KOPT-K1 (cell line): ENCODE measurements at regions not wholly inside any gene's neighbourhood (a gene's known extent, or its start where the extent isn't known, plus 50 kb on each side); places are given as distances from the start of the nearest gene placed in this dataset.
"Not testable (repeated sequence)": the region's sequence is repeated elsewhere in the genome, so short reads cannot be mapped to it uniquely, and the experiment has no call there.

ENCODE experiments used
- H3K27ac ChIP-seq: fragments of 200-600 bp; sonication (generic); 2 replicates; pipeline ENCODE4 v1.5.1; 2016; ENCODE audit warnings: antibody characterized with exemption, mild to moderate bottlenecking, low read depth, low read length; ENCODE audit not compliant: poor library complexity, severe bottlenecking
- H3K36me3 ChIP-seq: fragments of 200-600 bp; sonication (generic); 2 replicates; pipeline ENCODE4 v1.5.1; 2017; ENCODE audit warnings: antibody characterized with exemption, mild to moderate bottlenecking, low read length, moderate library complexity; ENCODE audit not compliant: insufficient read depth
- H3K9me3 ChIP-seq: fragments of 200-600 bp; sonication (generic); 2 replicates; pipeline ENCODE4 v1.5.1; 2017; ENCODE audit warnings: antibody characterized with exemption, low read length, mild to moderate bottlenecking; ENCODE audit not compliant: insufficient read depth, poor library complexity, severe bottlenecking

DNA sequence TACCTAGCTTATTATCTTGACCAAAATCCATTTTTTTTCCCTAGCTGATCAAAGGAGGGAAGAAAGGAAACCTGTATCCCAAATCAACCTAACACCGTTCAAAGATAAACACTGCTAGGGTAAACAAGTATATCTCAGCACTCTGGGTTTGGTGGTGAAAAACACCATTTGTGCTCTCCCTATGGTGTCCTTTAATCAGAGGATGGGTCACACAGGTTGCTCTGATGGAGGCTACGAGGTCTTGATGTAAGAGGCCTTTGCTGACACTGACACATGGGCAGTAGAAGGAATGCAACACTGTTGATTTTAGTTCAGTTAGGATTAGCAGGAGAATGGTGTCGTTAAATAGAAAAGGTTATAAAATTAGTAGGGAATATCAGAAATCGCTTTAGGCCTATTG, 179.3 kb downstream of the HDGFL1 start:
- Histone ChIP-seq H3K36me3 (no peaks in the 10 kb centered on the region), H3K27ac (no peak overlapping the region), H3K9me3 (no peaks in the 10 kb centered on the region)

DNA sequence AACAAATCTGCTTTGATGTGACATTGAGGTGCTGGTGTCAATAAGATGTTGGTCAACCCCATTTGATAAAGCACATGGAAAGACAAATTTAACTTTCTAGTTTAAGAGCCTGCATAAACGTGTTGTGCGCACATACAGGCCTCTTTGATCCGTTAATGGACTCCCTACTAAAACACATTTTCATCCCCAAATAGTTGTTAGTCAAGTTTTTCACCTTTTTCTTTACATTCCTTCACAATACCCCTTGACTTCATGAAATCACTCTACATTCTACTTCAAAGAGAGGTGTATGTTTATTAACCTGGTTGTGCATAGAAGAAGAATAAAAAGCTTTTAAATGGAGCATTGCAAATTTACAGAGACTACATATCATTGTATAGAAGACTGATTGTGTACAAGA, 180.3 kb downstream of the HDGFL1 start:
- Histone ChIP-seq H3K27ac (no peak overlapping the region), H3K36me3 (no peaks in the 10 kb centered on the region), H3K9me3 (no peaks in the 10 kb centered on the region)

DNA sequence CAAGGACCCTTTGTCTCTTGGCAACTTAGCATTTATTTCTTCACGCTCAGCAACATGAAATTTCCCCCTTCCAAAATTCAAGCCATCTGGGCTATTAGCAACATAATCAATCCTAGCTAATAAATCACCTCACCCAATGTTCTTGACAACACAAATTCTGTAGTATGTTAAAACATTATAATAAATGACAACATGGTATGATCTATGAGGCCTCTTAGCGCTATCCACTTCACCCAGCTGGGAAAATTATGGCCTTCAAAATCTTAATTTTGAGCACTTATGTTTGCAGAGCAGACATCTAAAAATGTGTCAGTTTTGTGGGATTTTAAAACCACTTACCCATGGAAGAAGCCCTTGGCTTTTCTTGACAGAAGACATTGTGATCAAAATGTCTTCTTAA, 181.9 kb downstream of the HDGFL1 start:
- no peaks in the 10 kb centered on the region for H3K9me3 ChIP-seq
- no peak overlapping the region for H3K27ac ChIP-seq

DNA sequence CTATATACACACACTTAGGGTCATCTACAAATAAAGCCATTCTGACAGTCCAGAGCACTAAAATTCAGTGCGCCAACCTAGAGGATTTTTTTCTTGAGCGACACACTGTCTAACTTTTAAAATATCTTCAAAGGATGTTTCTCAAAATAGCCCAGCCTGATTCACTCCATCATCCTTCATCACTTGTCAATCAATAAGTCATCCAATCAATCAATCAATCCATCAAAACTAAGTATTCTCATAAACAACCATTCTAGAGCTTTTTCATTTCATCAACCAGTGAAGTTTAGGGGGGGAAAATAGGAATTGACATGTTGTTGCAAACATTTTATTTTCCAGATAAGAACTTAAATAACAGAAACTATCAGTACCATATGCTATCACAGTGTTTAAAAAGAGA, 183.2 kb downstream of the HDGFL1 start:
- Histone ChIP-seq H3K27ac (no peak overlapping the region), H3K36me3 (no peaks in the 10 kb centered on the region), H3K9me3 (no peaks in the 10 kb centered on the region)

More for the DNA sequence above, 181.9 kb downstream of the HDGFL1 start:
- no peaks in the 10 kb centered on the region for H3K36me3 ChIP-seq

DNA sequence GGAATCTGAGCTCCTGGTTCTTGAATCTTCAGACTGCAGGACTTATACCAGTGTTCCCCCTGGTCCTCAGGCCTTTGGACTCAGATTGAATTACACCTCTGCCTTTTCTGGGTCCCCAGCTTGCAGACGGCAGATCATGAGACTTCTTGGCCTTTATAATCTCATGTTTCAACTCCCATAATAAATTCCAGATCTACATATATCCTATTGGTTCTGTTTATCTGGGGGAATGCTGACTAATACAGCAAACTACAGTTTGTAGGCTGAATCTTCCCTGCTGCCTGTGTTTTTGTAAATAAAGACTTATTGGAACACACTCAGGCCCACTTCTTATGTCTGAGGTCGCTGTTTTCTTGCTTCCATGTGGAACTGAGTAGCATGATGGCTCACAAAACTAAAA, 184.7 kb downstream of the HDGFL1 start:
- H3K9me3 ChIP-seq = no peaks in the 10 kb centered on the region
- no peaks in the 10 kb centered on the region for H3K36me3 ChIP-seq
- no peak overlapping the region for H3K27ac ChIP-seq

DNA sequence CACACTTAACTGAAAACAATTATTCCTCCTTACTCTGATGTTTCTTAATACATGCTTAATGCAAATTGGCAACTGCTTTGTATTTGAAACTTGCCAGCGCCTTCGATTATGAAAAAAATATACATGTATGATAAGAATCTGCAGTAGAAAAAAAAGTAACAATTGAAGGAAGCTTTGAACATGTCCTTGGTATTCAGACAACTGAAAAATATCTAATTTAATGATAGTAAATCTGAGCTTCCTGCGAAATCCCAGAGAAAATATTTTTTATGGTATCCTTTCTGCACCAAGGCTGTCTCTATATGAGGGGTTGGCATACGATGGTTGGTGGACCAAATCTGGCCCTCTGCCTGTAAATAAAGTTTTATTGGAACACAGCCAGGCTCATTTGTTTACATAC, 186.2 kb downstream of the HDGFL1 start:
- H3K27ac ChIP-seq = no peak overlapping the region
- no peaks in the 10 kb centered on the region for H3K9me3 ChIP-seq
- H3K36me3 ChIP-seq = no peaks in the 10 kb centered on the region

DNA sequence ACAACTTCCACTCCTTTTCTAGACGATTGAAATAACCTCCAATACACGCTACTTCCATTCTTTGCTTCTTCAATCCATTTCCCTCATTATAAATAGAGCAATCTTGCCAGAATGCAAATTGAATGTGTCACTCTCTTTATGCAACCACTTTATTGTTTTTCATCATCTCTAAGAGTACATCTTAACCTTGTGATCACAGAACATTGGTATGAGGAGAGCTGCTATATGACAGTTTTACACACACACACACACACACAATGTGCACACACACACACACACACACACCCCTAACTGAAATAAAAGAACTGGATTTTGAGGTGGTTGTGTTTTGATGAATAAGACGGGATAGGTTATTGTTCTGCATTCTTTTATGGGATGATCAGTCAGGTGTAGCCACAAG, 187.0 kb downstream of the HDGFL1 start:
- H3K36me3 ChIP-seq = no peaks in the 10 kb centered on the region
- H3K27ac ChIP-seq = no peak overlapping the region
- no peaks in the 10 kb centered on the region for H3K9me3 ChIP-seq

DNA sequence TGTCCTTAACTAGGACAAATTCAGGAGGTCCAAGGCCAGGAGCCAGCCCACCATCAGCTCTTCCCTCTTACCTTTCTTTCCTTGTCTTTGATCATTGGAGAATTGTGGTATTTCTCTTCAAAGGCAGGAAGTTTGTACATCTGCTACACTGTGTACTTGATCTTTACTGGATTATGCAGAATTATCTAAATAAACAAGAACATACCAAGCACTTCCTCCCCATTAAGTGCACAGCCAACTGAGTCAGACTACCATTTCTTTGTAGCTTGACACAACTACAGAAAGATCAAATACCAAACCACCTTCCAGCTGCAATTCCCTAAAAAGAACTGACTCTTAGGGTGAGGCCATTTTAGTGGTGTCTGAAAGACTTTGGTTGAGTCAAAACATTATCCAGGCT, 195.1 kb downstream of the HDGFL1 start:
- Histone ChIP-seq H3K27ac (no peak overlapping the region), H3K9me3 (no peaks in the 10 kb centered on the region)

DNA sequence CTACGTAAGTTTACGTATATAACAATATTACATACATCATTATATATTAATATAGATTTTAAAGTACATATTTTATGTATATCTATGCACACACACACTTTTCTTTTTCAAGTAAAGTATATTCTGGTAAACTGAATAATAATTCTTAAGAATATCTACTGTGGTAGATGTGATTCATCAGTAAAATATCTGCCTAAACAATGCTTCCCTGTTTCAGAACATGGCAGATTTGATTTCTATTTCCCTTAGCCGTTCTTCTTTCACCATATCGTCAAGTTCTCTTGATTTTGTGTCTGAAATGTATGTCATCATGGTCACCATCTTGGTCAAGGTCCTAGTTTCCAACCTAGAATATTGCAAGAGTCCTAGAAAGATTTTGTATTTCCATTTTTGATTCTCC, 195.6 kb downstream of the HDGFL1 start:
- no peak overlapping the region for H3K27ac ChIP-seq
- no peaks in the 10 kb centered on the region for H3K9me3 ChIP-seq
- no peaks in the 10 kb centered on the region for H3K36me3 ChIP-seq

More for the DNA sequence above, 195.1 kb downstream of the HDGFL1 start:
- no peaks in the 10 kb centered on the region for H3K36me3 ChIP-seq

DNA sequence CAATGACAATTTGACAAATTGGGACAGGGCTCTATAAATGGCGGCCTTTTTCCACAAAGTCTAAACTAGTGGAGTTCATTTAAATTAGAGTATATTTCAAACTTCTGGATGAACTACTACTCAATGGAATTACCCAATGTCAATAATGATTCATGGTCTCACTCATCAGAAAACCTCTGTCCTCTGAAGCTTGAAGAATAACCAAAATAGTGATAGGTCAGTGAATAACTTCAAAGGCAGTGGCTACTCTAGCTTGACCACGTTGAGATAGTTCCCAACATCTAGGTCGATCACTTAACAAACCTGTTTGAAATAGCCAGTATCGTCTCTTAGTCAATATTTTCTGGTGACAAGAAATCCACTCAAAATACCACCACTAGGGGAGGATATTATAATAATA, 197.6 kb downstream of the HDGFL1 start:
- H3K36me3 ChIP-seq = no peaks in the 10 kb centered on the region
- H3K9me3 ChIP-seq = no peaks in the 10 kb centered on the region
- H3K27ac ChIP-seq = no peak overlapping the region

DNA sequence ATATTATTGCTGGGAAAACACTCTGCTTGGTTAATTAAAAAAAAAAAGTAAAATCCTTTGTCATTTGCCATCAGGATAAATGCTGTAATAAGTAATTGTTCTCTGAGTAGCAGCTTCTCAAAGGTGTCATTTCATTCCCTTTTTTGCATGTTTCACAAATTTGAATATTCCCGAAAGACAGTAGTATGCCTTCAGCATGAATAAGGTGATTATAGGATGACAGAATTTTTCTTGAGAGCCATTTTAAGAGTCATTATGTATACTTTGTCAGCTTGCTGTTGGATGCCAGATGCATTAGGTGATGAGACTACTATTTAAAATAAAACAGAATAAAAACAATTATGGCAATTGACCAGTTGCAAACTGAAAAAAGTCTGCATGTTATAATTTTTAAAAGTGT, 200.7 kb downstream of the HDGFL1 start:
- Histone ChIP-seq H3K9me3 (no peaks in the 10 kb centered on the region), H3K36me3 (no peaks in the 10 kb centered on the region), H3K27ac (no peak overlapping the region)

DNA sequence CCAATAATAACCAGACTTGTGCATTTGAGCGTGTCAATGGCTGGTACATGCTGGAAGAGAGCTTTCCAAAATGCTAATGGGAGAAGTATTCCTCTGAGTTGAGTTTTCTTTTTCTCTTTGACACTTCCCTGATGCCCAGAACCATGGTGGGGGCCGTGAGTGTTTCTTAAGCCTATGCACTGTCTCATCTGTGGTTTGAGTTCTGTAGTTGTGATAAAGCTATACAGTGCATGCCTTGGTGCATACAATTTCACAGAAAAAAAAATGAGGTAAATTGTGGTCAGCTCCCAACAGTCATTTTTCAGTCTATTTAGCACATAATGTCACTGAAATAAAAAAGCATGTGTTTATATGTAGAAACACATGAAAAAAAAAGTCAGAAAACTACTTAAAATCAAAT, 204.8 kb downstream of the HDGFL1 start:
- no peaks in the 10 kb centered on the region for H3K36me3 ChIP-seq
- H3K9me3 ChIP-seq = peaks cover 18% of the 10 kb centered on the region

DNA sequence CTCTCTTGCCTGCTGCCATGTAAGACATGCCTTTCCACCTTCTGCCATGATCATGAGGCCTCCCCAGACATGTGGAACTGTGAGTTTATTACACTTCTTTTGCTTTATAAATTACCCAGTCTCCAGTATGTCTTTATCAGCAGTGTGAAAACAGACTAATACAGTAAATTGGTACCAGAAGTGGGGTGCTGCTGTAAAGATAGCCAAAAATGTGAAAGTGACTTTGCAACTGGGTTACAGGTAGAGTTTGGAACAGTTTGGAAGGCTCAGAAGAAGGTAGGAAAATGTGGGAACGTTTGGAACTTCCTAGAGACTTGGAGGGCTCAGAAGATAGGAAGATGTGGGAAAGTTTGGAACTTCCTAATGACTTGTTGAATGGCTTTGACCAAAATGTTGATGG, 209.1 kb downstream of the HDGFL1 start:
- H3K9me3 ChIP-seq = peaks cover 27% of the 10 kb centered on the region
- not testable (repeated sequence) for H3K36me3 ChIP-seq, H3K27ac ChIP-seq

More for the DNA sequence above, 204.8 kb downstream of the HDGFL1 start:
- no peak overlapping the region for H3K27ac ChIP-seq

DNA sequence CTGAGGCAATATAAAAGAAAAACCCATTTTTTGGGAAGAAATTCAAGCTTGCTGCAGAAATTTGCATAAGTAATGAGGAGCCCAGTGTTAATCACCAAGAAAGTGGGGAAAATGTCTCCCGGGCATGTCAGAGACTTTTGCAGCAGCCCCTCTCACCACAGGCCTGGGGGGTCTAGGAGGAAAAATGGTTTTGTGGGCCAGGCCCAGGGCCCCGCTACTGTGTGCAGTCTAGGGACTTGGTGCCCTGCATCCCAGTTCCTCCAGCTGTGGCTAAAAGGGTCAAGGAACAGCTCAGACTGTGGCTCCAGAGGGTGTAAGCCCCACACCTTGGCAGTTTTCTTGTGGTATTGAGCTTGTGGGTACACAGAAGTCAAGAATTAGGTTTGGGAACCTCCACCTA, 209.7 kb downstream of the HDGFL1 start:
- Histone ChIP-seq H3K27ac (no peak overlapping the region), H3K36me3 (no peaks in the 10 kb centered on the region), H3K9me3 (peaks cover 27% of the 10 kb centered on the region)

DNA sequence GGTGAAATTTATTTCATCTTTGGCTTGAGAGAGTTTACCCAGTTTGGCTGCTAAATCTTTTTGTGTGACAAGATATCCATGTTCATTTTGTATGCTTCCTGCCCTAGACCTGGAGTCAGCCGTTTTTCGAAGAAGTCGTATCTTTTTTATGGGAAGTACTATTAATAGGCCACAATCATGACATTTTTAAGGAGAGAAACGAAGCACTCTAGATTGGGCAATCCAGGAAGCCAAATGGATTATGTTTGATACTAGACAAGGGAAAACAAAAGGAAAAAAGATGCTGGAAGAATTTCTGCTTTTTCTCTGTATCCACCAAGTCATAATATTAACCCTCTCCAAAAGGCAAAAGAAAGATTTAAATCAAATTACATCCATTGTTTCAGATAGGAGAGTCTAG, 214.6 kb downstream of the HDGFL1 start:
- Histone ChIP-seq H3K27ac (no peak overlapping the region), H3K9me3 (peaks cover 11% of the 10 kb centered on the region), H3K36me3 (no peaks in the 10 kb centered on the region)

DNA sequence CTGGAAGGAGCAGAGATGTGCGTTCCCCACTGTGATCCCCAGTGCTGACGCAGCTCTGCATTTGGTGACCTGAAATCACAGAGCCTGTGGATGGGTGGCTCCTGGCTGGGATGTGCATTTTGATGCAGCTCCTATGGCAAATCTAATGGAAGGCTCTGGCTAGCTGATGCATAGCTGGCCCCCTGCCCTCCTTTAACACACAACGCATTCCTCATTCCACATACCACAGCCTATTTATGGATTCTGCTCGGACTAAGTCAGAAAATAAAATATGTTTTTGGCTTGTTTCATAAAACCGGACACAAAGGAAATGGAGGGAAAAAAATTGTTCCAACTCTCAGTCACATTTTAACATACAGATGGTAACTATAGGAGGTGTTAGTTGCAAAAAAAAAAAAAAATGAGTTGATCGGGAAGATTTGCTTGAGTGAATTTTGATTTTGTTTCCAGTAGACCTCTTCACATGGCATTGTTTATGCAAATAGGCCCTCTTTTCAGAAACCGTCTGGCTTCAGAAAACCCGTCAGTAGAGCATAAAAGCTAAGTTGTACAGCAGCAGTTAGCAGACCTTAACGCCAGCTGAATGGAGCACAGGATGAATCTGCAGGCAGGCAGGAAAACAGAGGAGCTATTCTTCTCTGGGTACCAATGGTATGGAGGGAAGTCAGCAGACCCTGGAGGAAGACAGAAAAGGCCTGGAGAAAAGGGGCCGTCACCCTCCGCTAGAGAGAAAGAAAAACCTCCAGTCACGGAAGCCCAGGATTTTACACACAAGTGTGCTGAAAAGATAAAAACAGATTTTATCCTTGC, 215.4 kb downstream of the HDGFL1 start:
- peaks cover 2% of the 10 kb centered on the region for H3K9me3 ChIP-seq
- H3K27ac ChIP-seq = no peak overlapping the region
- no peaks in the 10 kb centered on the region for H3K36me3 ChIP-seq
